Stimulated activated CD4-positive, alpha-beta T cell treated with anti-CD3 and anti-CD28 coated beads, Interleukin-4, amount 100 ng/mL, for 1 hour (primary cell): ENCODE measurements at regions not wholly inside any gene's neighbourhood (a gene's known extent, or its start where the extent isn't known, plus 50 kb on each side); places are given as distances from the start of the nearest gene placed in this dataset.
"Not testable (repeated sequence)": the region's sequence is repeated elsewhere in the genome, so short reads cannot be mapped to it uniquely, and the experiment has no call there.

Source experiments
- DNase-seq: peaks from one replicate; pipeline ENCODE4 v3.0.0-alpha.2; 2020

DNA sequence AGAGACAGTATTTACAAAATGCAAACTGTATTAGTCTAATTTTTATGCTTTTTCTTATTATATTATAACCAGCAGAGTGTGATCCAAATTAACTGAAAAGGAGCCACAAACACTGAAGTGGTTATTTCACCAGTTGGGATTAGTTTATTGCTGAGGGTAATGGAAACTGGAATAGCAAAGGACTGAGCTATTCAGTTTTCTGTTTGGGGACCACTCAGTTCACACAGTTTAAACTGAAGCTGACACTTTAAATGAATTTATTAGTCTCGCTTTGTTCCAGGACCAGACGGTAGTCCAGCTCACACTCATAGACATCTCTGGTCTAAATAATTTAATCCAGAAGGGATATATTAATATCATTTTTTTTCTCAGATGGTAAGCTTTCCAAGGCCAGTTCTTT lies 410.7 kb downstream of the LTN1 start:
- no peak for DNase-seq

DNA sequence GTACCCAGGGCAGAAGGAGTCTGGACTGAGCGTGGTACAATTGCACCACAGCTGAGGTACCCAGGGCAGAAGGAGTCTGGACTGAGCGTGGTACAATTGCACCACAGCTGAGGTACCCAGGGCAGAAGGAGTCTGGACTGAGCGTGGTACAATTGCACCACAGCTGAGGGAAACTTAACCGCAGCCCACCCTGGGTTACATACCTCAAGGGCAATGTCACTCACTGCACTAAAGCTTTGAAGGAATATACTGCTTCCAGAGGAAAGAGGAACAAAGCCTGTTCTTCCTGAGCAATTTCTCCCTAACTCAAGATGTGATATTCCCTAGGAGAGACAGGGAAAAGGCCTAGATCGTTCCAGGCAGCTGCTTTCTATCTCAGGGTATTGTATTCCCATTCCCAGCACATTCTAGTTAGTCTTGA lies 411.4 kb downstream of the LTN1 start:
- DNase-seq, result not testable (repeated sequence)

DNA sequence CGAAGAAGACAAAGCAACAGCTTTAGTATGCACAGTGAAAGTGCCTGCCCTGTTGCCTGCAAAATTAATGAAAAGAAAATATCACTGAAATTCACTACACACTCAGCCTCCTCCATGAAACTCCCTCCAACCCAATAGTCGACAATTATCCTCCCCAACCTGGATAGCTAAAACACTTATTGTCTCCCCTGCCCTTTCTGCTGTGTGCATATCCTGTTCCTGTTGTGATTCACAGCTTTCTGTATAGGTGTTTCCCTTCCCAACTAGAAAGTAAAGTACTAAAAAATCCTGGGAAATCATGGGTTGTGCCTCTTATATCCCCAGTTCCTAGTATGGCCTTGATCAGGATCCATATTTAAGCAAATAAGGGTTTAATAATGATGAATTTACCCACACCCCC lies 412.1 kb downstream of the LTN1 start:
- no peak for DNase-seq

DNA sequence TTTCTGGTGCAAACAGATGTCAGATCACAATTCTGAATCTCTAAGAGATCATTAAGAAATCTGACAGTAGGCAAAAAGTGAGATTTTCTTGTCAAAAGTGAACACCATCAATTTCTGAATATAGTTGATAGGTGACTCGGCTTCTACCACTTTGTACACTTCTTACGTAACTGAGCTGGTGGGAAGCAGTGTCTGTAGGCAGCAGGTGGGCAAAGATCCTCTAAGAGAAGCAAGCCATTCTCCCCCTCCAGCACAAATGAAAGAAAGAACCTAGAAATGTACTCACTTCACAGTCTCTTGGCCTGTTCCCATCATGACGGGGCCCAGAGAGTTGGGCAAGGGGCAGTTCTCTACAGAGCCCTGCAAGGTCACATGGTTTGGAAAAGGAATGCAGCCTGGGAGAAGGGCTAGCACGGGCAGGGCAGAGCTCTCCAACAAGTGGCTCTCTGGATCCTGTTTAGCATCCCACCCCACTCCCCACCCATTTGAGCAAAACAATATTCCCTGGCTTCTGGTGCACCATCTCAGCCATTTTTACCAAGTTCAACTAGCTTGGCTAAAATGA lies 412.6 kb downstream of the LTN1 start:
- DNase-seq, result no peak

DNA sequence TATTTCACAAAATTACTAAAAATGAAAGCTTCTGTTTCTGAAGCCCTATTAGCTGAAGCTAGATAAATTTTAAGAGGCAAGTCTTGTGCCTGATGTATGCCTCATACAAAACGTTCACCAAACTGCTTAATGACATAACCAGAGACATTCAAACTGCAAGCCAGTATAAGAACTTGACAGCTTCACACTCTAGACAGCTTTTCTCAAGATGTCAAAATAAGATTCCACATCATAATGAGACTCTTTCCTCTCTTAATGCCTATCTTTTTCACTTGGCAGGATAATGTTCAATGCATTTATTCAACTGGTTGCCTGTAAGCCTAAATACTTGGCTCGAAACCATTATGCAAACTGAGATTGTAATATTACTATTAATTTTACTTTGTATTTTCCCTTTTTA lies 424.0 kb downstream of the LTN1 start:
- DNase-seq, result no peak

DNA sequence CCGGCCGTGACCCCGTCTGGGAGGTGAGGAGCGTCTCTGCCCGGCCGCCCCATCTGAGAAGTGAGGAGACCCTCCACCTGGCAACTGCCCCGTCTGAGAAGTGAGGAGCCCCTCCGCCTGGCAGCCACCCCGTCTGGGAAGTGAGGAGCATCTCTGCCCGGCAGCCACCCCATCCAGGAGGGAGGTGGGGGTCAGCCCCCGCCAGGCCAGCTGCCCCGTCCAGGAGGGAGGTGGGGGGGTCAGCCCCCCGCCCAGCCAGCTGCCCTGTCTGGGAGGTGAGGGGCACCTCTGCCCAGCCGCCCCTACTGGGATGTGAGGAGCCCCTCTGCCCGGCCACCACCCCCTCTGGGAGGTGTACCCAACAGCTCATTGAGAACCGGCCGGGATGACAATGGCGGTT lies 428.7 kb downstream of the LTN1 start:
- not testable (repeated sequence) for DNase-seq

DNA sequence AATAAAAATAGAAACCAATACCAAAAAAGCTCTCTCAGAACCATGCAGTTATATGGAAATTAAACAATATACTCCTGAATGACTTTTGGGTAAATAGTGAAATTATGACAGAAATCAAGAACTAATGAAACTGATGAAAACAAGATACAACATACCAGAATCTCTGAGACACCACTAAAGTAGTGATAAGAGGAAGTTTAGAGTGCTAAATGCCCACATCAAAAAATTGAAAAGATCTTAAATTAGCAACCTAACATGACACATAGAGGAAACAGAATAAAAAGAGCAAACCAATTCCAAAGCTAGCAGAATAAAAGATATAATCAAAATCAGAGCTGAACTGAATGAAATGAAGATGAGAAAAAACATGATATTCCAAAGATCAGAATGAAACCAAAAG lies 430.9 kb downstream of the LTN1 start:
- DNase-seq, result no peak

DNA sequence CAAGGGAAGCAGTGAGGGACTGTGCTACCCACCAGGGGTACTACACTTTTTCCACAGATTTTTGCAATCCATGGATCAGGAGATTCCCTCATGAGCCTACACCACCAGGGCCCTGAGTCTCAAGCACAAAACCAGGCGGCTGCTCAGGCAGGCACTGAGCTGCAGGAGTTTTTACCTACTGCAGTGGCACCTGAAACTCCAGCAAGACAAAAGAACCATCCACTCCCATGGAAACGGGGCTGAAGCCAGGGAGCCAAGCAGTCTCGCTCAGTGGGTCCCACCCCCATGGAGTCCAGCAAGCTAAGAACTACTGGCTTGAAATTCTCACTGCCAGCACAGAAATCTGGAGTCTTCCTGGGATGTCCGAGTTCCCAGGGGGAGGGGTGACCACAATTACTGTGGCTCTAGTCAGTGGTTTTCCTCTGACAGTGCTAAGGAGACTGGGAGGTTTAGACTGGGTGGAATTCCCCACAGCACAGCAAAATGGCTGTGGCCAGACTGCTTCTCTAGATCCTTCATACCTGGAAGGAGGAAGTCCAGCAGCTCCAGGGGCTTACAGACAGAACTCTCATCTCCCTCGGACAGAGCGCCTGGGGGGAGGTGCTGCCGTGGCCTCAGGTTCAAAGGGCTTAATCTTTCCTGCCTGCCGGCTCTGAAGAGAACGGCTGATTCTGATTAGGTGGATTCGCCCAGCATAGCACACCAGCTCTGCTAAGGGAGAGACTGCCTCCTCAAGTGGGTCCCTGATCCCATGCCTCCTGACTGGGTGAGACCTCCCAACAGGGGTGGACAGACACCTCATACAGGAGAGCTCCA lies 437.8 kb downstream of the LTN1 start:
- no peak for DNase-seq

DNA sequence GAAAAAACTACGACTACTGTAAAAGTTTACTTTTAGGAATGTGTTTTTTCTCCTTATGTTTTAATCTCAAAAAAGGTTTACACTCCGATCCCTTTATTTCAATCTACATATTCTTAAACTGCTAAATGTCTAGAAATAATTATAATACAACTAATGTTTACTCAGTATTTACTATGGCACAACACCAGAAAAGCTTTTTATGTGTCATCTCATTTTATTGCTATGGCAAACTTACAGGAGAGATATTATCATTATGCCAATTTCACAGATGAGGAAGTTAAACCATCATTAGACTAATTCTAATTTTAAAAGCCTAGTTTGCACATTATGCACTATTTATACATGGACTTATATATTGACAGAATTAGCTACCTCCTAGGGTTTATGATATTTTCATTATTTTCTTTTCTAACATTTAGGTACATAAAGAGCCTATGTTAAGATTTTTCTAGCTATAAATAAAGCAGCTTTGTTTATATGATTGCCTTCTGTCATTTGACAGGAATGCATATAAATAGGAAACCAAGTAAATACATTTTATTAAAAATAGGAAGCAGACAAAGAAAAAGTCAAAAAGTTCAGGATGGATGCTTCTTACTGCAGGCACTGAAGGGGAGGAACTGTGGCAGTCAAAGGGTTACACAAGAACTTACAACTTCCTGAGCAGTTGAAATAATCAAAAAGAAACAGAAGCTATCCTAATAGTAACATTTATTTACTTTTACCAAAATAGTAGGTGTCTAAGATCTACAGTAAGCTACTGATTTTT lies 442.4 kb downstream of the LTN1 start:
- no peak for DNase-seq

DNA sequence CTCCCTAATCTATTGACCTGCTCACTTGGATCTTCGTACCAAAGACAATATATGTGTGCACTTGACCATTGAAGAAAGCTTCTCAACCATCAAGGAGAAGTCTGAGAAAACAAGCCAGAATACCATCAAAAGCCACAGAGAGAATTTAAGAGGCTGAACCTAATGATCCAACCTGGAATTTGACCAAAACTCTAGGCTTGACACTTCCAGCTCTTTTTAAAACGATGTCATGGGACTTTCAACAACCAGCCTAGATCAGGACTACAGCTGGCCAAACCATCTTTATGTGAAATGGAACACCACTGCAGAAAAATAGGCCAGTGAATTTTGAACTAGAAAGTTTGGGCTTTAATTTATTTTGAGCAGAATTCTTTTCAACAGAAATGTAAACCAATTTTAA lies 444.4 kb downstream of the LTN1 start:
- no peak for DNase-seq

DNA sequence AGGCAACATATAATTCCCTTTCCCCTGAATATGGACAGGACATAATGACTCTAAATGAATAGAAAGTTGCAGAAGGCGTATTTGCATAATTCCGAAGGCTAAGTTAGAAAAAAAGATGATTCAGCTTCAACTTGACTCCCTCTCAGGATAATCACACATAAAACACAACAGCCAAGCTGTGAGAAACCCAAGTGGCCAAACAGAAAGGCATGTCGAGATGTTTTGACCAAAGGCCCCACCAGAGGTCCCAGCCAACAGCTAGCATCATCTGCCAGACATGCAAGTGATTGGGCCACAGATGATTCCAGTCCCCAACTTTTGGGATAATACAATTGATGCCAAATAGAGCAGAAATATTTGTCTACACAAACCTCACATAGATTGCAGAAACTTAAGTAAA lies 444.9 kb downstream of the LTN1 start:
- no peak for DNase-seq

DNA sequence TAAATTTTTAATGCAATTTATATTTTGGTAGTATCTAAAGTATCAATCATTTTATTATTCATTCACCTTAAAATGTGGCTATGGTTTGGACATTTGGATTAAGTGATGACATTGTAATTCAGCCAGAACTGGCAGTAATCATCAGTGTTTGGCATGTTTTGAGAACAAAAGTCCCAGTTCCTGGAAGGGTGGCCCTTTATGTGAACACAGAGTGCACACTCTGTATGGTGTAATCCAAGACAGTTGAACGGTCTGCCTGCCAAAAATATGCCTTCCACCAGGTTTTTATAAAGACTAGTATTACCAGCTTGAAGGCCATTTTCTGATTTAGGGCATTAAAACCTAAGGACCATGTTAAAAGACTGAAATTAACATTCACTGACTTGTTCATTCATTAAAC lies 448.7 kb downstream of the LTN1 start:
- no peak for DNase-seq

DNA sequence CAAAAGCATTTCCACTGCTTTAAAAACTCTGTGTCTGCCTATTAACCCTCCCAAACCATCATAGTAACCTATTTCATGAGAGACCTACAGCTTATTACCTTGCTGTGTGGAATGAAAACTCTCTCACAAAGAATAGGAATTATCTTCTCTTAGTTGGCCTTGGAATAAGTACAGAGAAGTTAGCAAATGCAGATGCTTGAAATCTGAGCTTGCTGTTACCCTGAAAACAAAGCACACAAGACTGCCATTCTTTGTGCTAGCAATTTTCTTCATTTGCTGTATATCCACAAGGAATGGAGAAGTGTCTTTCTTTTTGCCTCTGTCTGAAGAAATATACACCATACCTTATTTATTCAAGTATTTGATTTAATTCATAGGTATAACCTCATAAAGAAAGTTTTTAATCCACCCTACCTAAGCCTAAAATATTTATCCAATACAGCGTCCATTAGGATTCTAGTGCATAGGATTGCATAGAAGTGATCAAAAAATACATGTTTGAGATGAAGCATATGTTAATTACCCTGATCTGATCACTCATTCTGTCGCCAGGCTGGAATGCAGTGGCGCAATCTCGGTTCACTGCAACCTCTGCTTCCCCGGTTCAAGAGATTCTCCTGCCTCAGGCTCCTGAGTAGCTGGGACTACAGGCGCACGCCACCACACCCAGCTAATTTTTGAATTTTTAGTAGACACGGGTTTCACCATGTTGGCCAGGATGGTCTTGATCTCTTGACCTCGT lies 451.1 kb downstream of the LTN1 start:
- no peak for DNase-seq

DNA sequence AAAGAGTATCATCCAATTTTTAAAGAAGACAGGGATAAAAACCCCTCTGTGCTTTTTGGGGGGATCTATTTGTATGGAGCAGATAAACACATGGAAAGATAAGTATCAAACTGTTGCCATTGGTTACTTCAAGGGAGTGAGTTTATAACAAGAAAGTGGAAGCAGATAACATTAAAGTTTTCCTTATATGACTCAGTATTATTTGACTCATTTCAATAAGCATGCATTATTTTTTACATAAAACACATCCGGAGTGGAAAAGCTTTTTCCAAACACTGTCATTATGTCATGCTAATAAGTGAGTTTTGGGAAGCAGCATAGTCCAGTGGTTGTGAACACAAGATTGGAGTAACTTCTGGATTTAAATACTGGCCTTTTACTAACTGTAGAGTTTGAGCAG lies 452.2 kb downstream of the LTN1 start:
- DNase-seq, result no peak

DNA sequence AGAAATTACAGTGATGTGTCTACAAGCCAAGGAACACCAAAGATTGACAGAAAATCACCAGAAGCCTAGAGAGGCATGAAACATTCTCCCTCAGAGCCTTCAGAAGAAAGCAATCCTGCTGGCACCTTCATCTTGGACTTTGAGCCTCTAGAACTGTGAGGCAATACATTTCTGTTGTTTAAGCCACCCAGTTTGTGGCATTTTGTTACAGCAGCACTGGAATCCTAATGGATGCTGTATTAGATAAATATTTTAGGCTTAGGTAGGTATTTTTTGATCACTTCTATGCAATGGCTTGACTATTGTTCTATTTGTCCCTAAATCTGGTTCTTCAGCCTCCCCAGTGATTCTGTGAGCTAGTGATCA lies 453.1 kb downstream of the LTN1 start:
- no peak for DNase-seq

DNA sequence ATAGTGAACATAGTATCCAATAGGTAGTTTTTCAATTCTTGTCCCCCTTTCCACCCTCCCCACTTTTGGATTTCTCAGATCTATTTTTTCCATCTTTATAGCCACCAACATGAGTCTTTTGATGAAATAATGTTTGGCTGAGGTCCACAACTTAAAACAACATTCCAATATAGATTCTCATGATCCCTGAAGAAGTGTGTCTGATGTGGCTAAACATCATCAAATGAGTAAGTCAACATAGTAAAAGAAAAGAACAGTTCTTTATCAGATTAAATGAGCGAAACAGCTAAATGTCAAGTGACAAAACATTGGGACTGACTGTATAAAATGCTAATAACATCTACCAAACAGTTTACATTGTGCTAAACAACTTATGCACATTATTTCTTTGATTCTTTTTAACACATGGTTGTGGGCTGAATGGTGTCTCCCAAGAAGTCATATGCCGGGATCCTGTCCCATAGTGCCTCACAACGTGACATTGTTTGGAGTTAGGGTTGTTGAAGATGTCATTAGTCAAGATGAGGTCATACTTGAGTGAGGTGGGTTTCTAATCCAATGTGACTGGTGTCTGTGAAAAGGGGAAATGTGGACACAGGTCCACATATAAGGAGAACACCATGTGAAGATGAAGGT lies 453.6 kb downstream of the LTN1 start:
- DNase-seq, result no peak

DNA sequence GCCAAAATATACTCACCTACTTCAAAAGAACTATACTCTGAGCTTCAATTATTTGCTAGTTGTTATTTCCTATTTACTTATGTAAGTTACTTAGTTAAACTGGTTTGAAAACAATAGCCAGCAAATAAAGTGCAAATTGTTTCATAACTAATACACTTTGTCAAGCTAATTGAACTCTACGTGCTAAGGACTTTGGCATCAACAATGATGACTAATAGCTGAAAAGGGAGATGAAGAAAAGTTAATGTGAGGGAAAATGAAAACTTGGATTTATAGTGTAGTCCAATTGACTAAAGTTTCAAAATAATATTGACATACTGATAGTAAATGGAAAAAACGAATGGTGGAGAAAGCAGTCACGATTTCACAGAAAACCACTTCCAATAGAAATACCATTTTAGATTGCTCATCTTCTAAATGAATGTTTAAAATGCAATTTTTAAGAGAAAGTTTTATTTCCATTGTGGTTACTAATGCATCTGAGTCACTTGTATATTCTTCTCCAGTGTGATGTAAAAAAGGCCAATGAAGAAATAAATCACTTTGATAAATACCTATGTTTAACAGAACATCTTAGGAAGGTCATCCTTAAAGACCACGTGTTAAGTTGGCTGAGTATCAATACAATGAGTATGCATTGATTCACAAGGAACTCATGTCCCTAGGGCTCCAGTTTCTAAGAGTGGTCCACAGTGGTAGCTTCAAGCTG lies 455.2 kb downstream of the LTN1 start:
- DNase-seq, result no peak

DNA sequence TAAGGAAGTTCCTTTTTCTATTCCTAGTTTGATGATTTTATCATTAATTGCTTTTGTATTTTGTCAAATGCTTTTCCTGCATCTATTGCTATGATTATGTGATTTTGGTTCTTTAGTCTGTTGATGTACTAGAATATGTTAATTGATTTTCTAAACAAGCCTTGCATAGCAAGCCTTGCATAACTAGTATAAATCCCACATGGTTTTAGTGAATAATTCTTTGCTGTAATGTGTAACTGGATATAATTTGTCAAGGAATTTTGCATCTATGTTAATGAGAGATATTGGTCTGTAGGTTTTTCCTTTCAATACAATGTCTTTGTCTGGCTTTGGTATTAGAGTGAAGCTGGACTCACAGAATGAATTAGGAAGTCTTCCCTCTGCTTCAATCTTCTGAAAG lies 460.2 kb downstream of the LTN1 start:
- DNase-seq, result no peak

DNA sequence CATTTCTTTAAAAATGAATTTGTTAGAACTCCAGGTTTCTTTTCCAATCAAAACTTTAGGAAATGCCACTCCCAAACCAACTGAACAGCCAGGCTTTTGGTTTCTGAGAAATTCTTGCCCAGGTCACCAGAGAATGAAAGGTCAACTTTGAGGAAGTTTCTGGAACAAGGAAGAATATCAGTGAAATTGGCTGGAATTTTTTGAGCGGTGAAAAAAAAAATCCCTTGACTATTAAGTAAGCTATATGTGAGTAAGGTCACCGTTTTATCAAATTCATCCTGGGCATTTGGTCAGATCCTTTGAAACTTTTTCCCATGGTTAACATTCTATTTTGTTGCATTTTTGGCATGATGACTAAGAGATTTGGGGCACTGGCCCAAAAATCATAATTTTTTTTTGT lies 469.3 kb downstream of the LTN1 start:
- no peak for DNase-seq

DNA sequence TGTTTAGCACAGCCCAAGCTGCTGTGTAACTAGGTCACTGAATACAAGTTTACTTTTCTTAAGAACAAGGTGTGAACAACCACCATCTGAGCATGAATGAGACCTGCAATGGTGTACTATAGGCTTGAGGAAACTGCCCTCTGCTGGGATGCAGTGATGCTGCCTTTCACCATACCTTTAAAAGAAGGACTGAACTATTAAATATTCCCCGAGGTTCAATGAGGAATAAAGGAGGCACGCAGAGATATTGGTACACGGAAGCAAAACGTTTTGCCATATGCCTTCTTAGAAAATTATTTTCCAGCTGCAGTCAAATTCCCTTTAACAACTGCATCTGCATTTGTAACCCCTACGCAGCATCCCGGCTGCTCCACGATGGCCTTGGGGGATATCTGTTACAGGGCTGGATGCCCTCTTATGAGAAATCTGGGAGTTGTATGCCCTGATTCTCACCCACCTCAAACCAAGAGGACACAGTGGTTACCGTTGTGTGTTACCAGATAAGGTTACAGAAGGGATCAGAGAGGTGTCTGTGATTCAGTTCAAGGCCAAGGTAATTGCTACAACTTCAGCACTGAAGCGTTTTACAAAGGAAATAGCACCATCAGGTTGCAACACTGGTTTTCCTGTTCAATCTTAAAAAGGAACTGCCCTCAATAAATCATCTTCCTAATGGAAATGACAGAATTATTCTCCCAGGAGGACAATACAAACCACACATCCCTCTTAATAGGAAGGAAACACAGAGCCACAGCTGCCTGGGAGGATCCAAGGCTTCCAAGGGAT lies 470.5 kb downstream of the LTN1 start:
- DNase-seq, result no peak

DNA sequence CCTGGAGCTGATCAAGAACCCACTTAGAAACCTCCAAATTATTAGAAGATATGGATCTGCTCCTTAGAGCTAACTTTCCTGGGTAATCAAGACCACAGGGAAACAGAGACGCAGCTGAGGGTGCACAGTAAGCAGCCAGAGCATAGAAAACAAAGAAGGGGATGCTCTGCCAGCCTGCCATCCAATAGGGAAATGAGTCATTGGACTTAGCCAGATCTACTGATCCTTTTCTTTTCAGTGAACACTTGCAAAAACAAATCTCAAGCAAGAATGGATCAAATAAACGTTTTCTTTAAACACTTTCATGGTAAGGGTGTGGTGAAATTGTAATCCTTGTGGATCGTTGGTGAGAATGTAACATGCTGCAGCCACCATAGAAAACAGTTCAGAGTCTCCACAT lies 474.0 kb downstream of the LTN1 start:
- DNase-seq, result no peak
